Gastrocnemius medialis (tissue), 4 donors: ENCODE measurements at regions not wholly inside any gene's neighbourhood (a gene's known extent, or its start where the extent isn't known, plus 50 kb on each side); places are given as distances from the start of the nearest gene placed in this dataset.

Source experiments
- ATAC-seq, 2 donors: fragments of 150-250 bp; one replicate each; pipeline ENCODE4 v1.9.1; 2016
- DNase-seq, 2 donors: peaks; one replicate each; pipeline ENCODE4 v3.0.0-alpha.2; 2019
- H3K27ac ChIP-seq, 4 donors: fragments of 200-600 bp; sonication (generic); 1 replicate in 1 of 4; 2 replicates in 3 of 4; pipeline ENCODE4 v1.5.1; 2016 to 2018; ENCODE audit warnings: mild to moderate bottlenecking in 2 of 4, moderate library complexity in 1 of 4
- H3K27me3 ChIP-seq, 3 donors: fragments of 200-600 bp; sonication (generic) in 2 of 3; 1 replicate in 1 of 3; 2 replicates in 2 of 3; pipeline versions ENCODE4 v1.5.1 to v1.6.0; 2016 to 2019; ENCODE audit warnings: mild to moderate bottlenecking in 1 of 3, moderate library complexity in 1 of 3
- H3K36me3 ChIP-seq, 2 donors: fragments of 200-600 bp; sonication (generic) in 1 of 2; one replicate each; pipeline ENCODE4 v1.5.1; 2017 to 2018
- H3K4me1 ChIP-seq, 2 donors: fragments of 200-600 bp; sonication (generic) in 1 of 2; one replicate each; pipeline ENCODE4 v1.5.1; 2016 to 2017; ENCODE audit warnings: mild to moderate bottlenecking in 2 of 2
- H3K4me3 ChIP-seq, 4 donors: fragments of 200-600 bp; sonication (generic) in 3 of 4; 1 replicate in 1 of 4; 2 replicates in 3 of 4; pipeline ENCODE4 v1.5.1; 2016 to 2019; ENCODE audit warnings: mild to moderate bottlenecking in 2 of 4
- H3K9me3 ChIP-seq, 3 donors: fragments of 200-600 bp; sonication (generic) in 2 of 3; 1 replicate in 1 of 3; 2 replicates in 2 of 3; pipeline ENCODE4 v1.5.1; 2016 to 2019
- CTCF ChIP-seq, 5 experiments: fragments of 450-650 bp in 3 of 5; fragments of 200-600 bp in 2 of 5; sonication (generic) in 2 of 5; IDR thresholded peaks in 4 of 5; conservative IDR thresholded peaks in 1 of 5; 1 replicate in 4 of 5; 2 replicates in 1 of 5; pipeline ENCODE4 v1.5.1; 2016 to 2019; ENCODE audit warnings: antibody characterized with exemption in 5 of 5, mild to moderate bottlenecking in 3 of 5, moderate library complexity in 3 of 5
- POLR2A ChIP-seq, 2 donors: fragments of 450-650 bp; IDR thresholded peaks; one replicate each; pipeline ENCODE4 v1.6.1; 2017; ENCODE audit warnings: antibody characterized with exemption in 2 of 2, mild to moderate bottlenecking in 2 of 2, moderate library complexity in 2 of 2
- in situ Hi-C, 4 donors: fragments of 200-750 bp; cut with MboI; loops; one replicate each; pipeline versions ENCODE4 v1.15.0 to v1.8.0; 2017; ENCODE audit warnings: low sequenced_read_pairs in 4 of 4
- intact Hi-C: fragments of 100-400 bp; cut with DNase I; formaldehyde crosslinking; loops from one replicate; pipeline ENCODE4 v1.15.1; 2023; ENCODE audit warnings: low total_unique reads

DNA sequence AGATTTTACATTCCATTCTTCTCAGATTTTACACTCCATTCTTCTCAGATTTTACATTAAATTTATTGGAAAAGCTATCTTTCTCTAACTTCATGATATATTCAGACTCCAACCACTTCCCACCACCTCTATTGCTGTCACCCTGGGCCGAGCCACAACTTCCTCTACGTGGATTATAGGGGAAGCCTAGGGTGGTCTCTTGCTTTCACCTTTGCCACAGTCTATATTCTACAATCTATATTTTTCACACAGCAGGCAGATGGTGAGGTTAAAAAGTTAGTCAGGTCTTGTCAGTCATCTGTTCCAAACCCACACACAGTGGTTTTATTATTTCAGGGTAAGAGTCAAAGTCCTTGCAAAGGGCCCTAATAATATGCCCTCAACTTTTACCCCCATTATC is 370.8 kb upstream of the SUCLG2 start:
- H3K9me3 ChIP-seq = no peaks in the 10 kb centered on the region
- in situ Hi-C loops (no loop called here), intact Hi-C loops (no loop called here)
- TF ChIP-seq CTCF (IDR thresholded peaks at IDR 0.05 in 4 of 5, conservative IDR thresholded peaks at IDR 0.05 in 1 of 5) (no peak), POLR2A (IDR thresholded peaks at IDR 0.05) (no peak)
- no peaks in the 10 kb centered on the region for H3K27me3 ChIP-seq
- ATAC-seq (no peak), DNase-seq (no peak)
- no peak overlapping the region for H3K4me3 ChIP-seq
- H3K4me1 ChIP-seq = no peaks in the 10 kb centered on the region
- no peaks in the 10 kb centered on the region for H3K36me3 ChIP-seq
- H3K27ac ChIP-seq = no peak overlapping the region

DNA sequence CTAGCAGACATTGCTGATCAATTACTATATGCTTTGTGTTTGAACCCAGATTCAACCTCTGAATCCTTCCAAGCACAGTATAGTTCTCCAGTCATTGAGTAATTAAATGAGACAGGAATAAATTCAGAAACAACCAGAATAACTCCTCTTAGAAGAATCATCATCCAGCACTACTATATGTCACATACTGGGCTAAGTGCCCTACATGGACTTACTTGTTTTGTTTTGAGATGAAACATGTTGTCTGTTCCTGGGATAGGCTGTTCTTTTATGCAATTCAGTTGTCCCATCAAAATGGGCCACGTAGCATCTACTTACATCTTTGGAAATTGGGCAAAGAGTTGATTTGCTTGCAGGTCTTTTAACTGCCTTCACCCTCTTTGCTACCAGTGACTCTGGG is 365.5 kb upstream of the SUCLG2 start:
- TF ChIP-seq POLR2A (IDR thresholded peaks at IDR 0.05) (no peak), CTCF (IDR thresholded peaks at IDR 0.05 in 4 of 5, conservative IDR thresholded peaks at IDR 0.05 in 1 of 5) (no peak)
- ATAC-seq (no peak), DNase-seq (no peak)
- in situ Hi-C loops = no loop called here
- Histone ChIP-seq H3K36me3 (no peaks in the 10 kb centered on the region), H3K9me3 (no peaks in the 10 kb centered on the region), H3K27ac (no peak overlapping the region), H3K4me1 (no peaks in the 10 kb centered on the region), H3K27me3 (no peaks in the 10 kb centered on the region), H3K4me3 (no peak overlapping the region)
- intact Hi-C loops = no loop called here

GRCh38 chr3:68018275-68018674 is 363.9 kb upstream of the SUCLG2 start:
- no peak overlapping the region for H3K27ac ChIP-seq

DNA sequence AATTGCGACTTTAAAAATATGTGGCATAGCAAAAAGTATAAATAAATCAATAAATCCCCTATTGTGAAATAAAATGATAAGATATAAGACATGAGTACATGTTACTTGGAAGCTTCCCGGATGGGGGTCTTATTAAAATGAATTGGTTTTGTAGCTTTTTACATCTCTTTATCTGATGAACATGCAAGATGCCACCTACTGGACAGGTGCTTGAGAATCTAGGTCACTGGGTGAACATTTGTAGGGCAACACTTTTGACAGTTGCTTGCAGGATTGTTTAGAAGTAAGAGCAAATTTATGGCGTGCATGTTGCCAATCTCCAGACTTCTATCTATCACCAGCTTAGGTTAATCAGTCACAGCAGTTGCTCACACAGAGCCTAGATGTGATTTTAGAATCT is 362.7 kb upstream of the SUCLG2 start:
- H3K27me3 ChIP-seq = no peaks in the 10 kb centered on the region
- no peak overlapping the region for H3K4me3 ChIP-seq
- DNase-seq (no peak), ATAC-seq (no peak)
- no peaks in the 10 kb centered on the region for H3K4me1 ChIP-seq
- in situ Hi-C loops = no loop called here
- no peak overlapping the region for H3K27ac ChIP-seq
- TF ChIP-seq POLR2A (IDR thresholded peaks at IDR 0.05) (no peak), CTCF (IDR thresholded peaks at IDR 0.05 in 4 of 5, conservative IDR thresholded peaks at IDR 0.05 in 1 of 5) (no peak)
- H3K36me3 ChIP-seq = no peaks in the 10 kb centered on the region
- intact Hi-C loops = no loop called here
- H3K9me3 ChIP-seq = no peaks in the 10 kb centered on the region

More at GRCh38 chr3:68018275-68018674, 363.9 kb upstream of the SUCLG2 start:
- no peak overlapping the region for H3K4me3 ChIP-seq
- ATAC-seq (no peak), DNase-seq (no peak)
- H3K4me1 ChIP-seq = no peaks in the 10 kb centered on the region
- TF ChIP-seq CTCF (IDR thresholded peaks at IDR 0.05 in 4 of 5, conservative IDR thresholded peaks at IDR 0.05 in 1 of 5) (no peak), POLR2A (IDR thresholded peaks at IDR 0.05) (no peak)
- no peaks in the 10 kb centered on the region for H3K9me3 ChIP-seq
- H3K27me3 ChIP-seq = no peaks in the 10 kb centered on the region
- H3K36me3 ChIP-seq = no peaks in the 10 kb centered on the region
- in situ Hi-C loops = no loop called here
- intact Hi-C loops = no loop called here

DNA sequence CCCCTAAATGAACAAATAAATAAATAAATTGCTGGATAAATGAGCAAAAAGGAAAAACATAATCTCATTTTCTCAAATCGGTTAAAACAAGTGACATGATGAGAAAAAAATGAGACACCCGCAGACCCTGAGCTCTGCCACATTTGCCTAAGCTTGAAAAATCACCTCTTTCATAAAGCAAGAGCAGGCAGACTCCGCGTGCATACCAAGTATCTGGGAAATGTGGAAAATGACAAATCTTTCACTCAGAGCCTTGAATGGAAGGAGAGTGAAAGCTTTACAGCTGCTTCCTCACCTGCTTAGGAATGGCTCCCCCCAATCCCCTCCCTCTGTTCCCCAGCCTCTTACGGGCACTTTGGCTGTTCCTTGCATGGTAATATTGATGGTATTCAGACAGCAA is 355.5 kb upstream of the SUCLG2 start:
- intact Hi-C loops = no loop called here
- TF ChIP-seq POLR2A (IDR thresholded peaks at IDR 0.05) = no peak
- TF ChIP-seq CTCF (IDR thresholded peaks at IDR 0.05 in 4 of 5, conservative IDR thresholded peaks at IDR 0.05 in 1 of 5) = no peak
- in situ Hi-C loops = no loop called here
- DNase-seq = no peak
- Histone ChIP-seq H3K36me3 (no peaks in the 10 kb centered on the region), H3K9me3 (no peaks in the 10 kb centered on the region), H3K4me1 (no peaks in the 10 kb centered on the region), H3K27ac (no peak overlapping the region), H3K27me3 (peaks cover 0 to 12% (median 5%) of the 10 kb centered on the region in 3 donors), H3K4me3 (no peak overlapping the region)
- ATAC-seq = no peak
